Testis (tissue), 2 donors: ENCODE measurements at regions not wholly inside any gene's neighbourhood (a gene's known extent, or its start where the extent isn't known, plus 50 kb on each side); places are given as distances from the start of the nearest gene placed in this dataset.

Source experiments
- DNase-seq: peaks from one replicate; pipeline ENCODE4 v3.0.0-alpha.2; 2019
- H3K27ac ChIP-seq, 2 donors: fragments of 200-600 bp; sonication (generic); one replicate each; pipeline ENCODE4 v1.5.1; 2019
- H3K27me3 ChIP-seq: fragments of 200-600 bp; sonication (generic); one replicate; pipeline ENCODE4 v1.5.1; 2019
- H3K36me3 ChIP-seq: fragments of 200-600 bp; sonication (generic); one replicate; pipeline ENCODE4 v1.5.1; 2017; ENCODE audit warnings: low read depth; ENCODE audit errors: missing control alignments
- H3K4me1 ChIP-seq: fragments of 200-600 bp; sonication (generic); one replicate; pipeline ENCODE4 v1.5.1; 2019
- H3K4me3 ChIP-seq, 2 donors: fragments of 200-600 bp; sonication (generic); one replicate each; pipeline ENCODE4 v1.5.1; 2017 to 2019
- H3K9me3 ChIP-seq: fragments of 200-600 bp; sonication (generic); one replicate; pipeline ENCODE4 v1.5.1; 2017
- CTCF ChIP-seq, 3 experiments: fragments of 450-650 bp in 2 of 3; fragments of 200-600 bp in 1 of 3; sonication (generic) in 1 of 3; IDR thresholded peaks; one replicate each; pipeline ENCODE4 v1.5.1; 2016 to 2019; ENCODE audit warnings: antibody characterized with exemption in 3 of 3, mild to moderate bottlenecking in 2 of 3, moderate library complexity in 1 of 3
- POLR2A ChIP-seq: fragments of 450-650 bp; IDR thresholded peaks from one replicate; pipeline ENCODE4 v1.6.1; 2017; ENCODE audit warnings: antibody characterized with exemption, mild to moderate bottlenecking, moderate library complexity
- WGBS, 2 donors: methylation state at CpG; one replicate each; pipeline ENCODE4 v1.1.5; 2018; 5-methylcytosine and 5-hydroxymethylcytosine counted together
- intact Hi-C: fragments of 100-400 bp; cut with DNase I; formaldehyde crosslinking; loops from one replicate; pipeline ENCODE4 v1.15.1; 2023; ENCODE audit warnings: low total_unique reads

- no peak overlapping the region for H3K4me3 ChIP-seq
- H3K4me1 ChIP-seq = no peaks in the 10 kb centered on the region
- TF ChIP-seq CTCF (IDR thresholded peaks at IDR 0.05) (no peak), POLR2A (no peak)
- H3K27me3 ChIP-seq = no peaks in the 10 kb centered on the region
- intact Hi-C loops = no loop called here
- WGBS, 2 donors = 46 to 50% methylated on average over 19 to 22 of the region's 22 CpGs
- no peak for DNase-seq
- H3K27ac ChIP-seq = no peak overlapping the region
- no peaks in the 10 kb centered on the region for H3K36me3 ChIP-seq
- no peaks in the 10 kb centered on the region for H3K9me3 ChIP-seq
These were observed 78.4 kb downstream of the TSPAN17 start for GRCh38 chr5:176725521-176726280.

GRCh38 chr5:176726746-176727527 is 79.7 kb downstream of the TSPAN17 start:
- intact Hi-C loops = no loop called here
- no peak for TF ChIP-seq POLR2A
- TF ChIP-seq CTCF (IDR thresholded peaks at IDR 0.05) = no peak
- H3K27ac ChIP-seq = no peak overlapping the region
- no peaks in the 10 kb centered on the region for H3K9me3 ChIP-seq
- WGBS, 2 donors = 85 to 87% methylated on average over 17 to 25 of the region's 25 CpGs
- no peaks in the 10 kb centered on the region for H3K36me3 ChIP-seq
- no peaks in the 10 kb centered on the region for H3K4me1 ChIP-seq
- no peak for DNase-seq
- H3K4me3 ChIP-seq = no peak overlapping the region
- H3K27me3 ChIP-seq = no peaks in the 10 kb centered on the region

- intact Hi-C loops = no loop called here
- Histone ChIP-seq H3K4me3 (no peak overlapping the region), H3K4me1 (no peaks in the 10 kb centered on the region), H3K27me3 (no peaks in the 10 kb centered on the region), H3K9me3 (no peaks in the 10 kb centered on the region), H3K36me3 (no peaks in the 10 kb centered on the region), H3K27ac (no peak overlapping the region)
- DNase-seq = no peak
- WGBS, 2 donors = 85% methylated on average over 6 to 12 of the region's 12 CpGs
- TF ChIP-seq POLR2A (no peak), CTCF (IDR thresholded peaks at IDR 0.05) (no peak)
These were observed 80.2 kb downstream of the TSPAN17 start for GRCh38 chr5:176727528-176727900.

- H3K27me3 ChIP-seq = no peaks in the 10 kb centered on the region
- no peaks in the 10 kb centered on the region for H3K4me1 ChIP-seq
- no peak for DNase-seq
- no peaks in the 10 kb centered on the region for H3K36me3 ChIP-seq
- H3K4me3 ChIP-seq = no peak overlapping the region
- intact Hi-C loops = no loop called here
- no peak overlapping the region for H3K27ac ChIP-seq
- H3K9me3 ChIP-seq = no peaks in the 10 kb centered on the region
- 86 to 88% methylated on average over 10 to 15 of the region's 15 CpGs for WGBS, 2 donors
- no peak for TF ChIP-seq CTCF (IDR thresholded peaks at IDR 0.05)
- no peak for TF ChIP-seq POLR2A
These were observed 80.8 kb downstream of the TSPAN17 start for GRCh38 chr5:176727983-176728675.
